ENCODE measurements at regions not wholly inside any gene's neighbourhood (a gene's known extent, or its start where the extent isn't known, plus 50 kb on each side); places are given as distances from the start of the nearest gene placed in this dataset.
"Not testable (repeated sequence)": the region's sequence is repeated elsewhere in the genome, so short reads cannot be mapped to it uniquely, and the experiment has no call there.

- no peak overlapping the region for H3K4me3 ChIP-seq
- H3K4me1 ChIP-seq: no peaks in the 10 kb centered on the region
- no peak overlapping the region for H3K27ac ChIP-seq
- ATAC-seq (no peak), DNase-seq (no peak)
- in situ Hi-C loops (cut with MboI; ENCODE audit: low sequenced_read_pairs in 4 of 4): no loop called here
- no peaks in the 10 kb centered on the region for H3K36me3 ChIP-seq
- intact Hi-C loops (cut with DNase I; ENCODE audit: low total_unique reads): no loop called here
- TF ChIP-seq CTCF (IDR thresholded peaks at IDR 0.05 in 4 of 5, conservative IDR thresholded peaks at IDR 0.05 in 1 of 5) (no peak), POLR2A (IDR thresholded peaks at IDR 0.05) (no peak)
- no peaks in the 10 kb centered on the region for H3K27me3 ChIP-seq
- no peaks in the 10 kb centered on the region for H3K9me3 ChIP-seq
These were observed 156.6 kb upstream of the SEMA3D start for GRCh38 chr7:85343484-85343883.

DNA sequence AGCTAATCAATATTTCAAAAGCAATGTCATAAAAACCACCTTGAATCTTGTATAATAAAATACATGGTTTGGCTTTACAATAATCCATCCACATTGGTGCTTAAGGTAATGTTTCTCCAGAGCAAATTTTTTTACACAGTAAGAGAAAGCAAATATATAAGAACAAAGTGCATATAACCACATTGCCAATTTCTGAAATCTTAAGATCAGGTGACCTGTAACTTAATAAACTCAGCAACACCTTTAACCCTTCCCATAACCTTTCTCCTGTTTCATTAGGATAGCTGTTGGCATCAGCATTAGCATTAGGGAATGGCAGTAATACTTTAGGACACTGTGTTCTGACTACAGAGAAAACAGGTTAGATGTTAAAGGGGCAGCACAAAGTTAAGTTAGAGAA is 155.9 kb upstream of the SEMA3D start:
- Histone ChIP-seq H3K27me3 (no peaks in the 10 kb centered on the region), H3K4me3 (no peak overlapping the region), H3K9me3 (no peaks in the 10 kb centered on the region), H3K27ac (no peak overlapping the region), H3K36me3 (no peaks in the 10 kb centered on the region), H3K4me1 (no peaks in the 10 kb centered on the region)
- no peak for DNase-seq
- in situ Hi-C loops (cut with MboI; ENCODE audit: low sequenced_read_pairs in 4 of 4): no loop called here
- no peak for ATAC-seq
- intact Hi-C loops (cut with DNase I; ENCODE audit: low total_unique reads): no loop called here
- TF ChIP-seq CTCF (IDR thresholded peaks at IDR 0.05 in 4 of 5, conservative IDR thresholded peaks at IDR 0.05 in 1 of 5) (no peak), POLR2A (IDR thresholded peaks at IDR 0.05) (no peak)

DNA sequence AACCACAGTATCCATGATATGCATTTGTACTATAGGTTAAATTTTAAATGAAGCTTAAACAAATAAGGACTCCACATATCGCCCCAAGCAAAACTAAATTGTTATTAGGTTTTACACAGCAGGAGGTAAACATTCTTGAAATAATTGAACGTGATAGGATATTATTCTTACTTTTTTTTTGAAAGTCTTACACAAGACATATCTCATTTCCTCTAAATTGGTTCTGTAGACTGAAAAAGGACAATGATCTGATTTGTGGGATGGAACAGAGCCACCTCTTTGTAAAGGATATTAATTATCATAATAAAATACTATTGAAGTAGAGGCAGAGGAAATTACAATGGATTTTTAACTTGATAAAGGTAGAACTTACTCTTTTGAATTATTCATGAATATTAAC is 155.1 kb upstream of the SEMA3D start:
- ATAC-seq (no peak), DNase-seq (no peak)
- Histone ChIP-seq H3K4me1 (no peaks in the 10 kb centered on the region), H3K27me3 (no peaks in the 10 kb centered on the region), H3K4me3 (no peak overlapping the region), H3K27ac (no peak overlapping the region), H3K9me3 (no peaks in the 10 kb centered on the region), H3K36me3 (no peaks in the 10 kb centered on the region)
- TF ChIP-seq CTCF (IDR thresholded peaks at IDR 0.05 in 4 of 5, conservative IDR thresholded peaks at IDR 0.05 in 1 of 5): no peak
- no peak for TF ChIP-seq POLR2A (IDR thresholded peaks at IDR 0.05)
- intact Hi-C loops (cut with DNase I; ENCODE audit: low total_unique reads) (no loop called here), in situ Hi-C loops (cut with MboI; ENCODE audit: low sequenced_read_pairs in 4 of 4) (no loop called here)

DNA sequence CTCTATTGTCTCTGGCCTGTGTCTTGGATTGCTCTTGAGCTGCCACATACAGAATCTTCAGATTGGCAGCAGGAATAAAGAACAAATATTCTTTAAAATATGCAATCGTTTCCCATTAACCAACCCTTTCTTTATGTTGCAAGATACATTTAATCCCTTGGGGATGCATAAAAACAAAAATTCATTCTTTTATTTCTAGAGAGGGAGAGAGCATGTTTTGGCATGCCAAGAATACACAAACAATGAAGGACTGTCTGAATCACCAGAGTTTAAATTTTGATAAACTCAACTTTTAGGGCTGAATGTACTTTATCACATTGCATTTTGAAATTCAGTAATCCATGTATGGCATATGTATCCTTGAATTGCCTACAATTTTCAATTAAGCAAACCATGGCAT is 154.3 kb upstream of the SEMA3D start:
- intact Hi-C loops (cut with DNase I; ENCODE audit: low total_unique reads) (no loop called here), in situ Hi-C loops (cut with MboI; ENCODE audit: low sequenced_read_pairs in 4 of 4) (no loop called here)
- Histone ChIP-seq H3K4me3 (no peak overlapping the region), H3K27me3 (no peaks in the 10 kb centered on the region), H3K27ac (no peak overlapping the region), H3K9me3 (no peaks in the 10 kb centered on the region), H3K4me1 (no peaks in the 10 kb centered on the region), H3K36me3 (no peaks in the 10 kb centered on the region)
- TF ChIP-seq POLR2A (IDR thresholded peaks at IDR 0.05) (no peak), CTCF (IDR thresholded peaks at IDR 0.05 in 4 of 5, conservative IDR thresholded peaks at IDR 0.05 in 1 of 5) (no peak)
- ATAC-seq: no peak
- DNase-seq: no peak

DNA sequence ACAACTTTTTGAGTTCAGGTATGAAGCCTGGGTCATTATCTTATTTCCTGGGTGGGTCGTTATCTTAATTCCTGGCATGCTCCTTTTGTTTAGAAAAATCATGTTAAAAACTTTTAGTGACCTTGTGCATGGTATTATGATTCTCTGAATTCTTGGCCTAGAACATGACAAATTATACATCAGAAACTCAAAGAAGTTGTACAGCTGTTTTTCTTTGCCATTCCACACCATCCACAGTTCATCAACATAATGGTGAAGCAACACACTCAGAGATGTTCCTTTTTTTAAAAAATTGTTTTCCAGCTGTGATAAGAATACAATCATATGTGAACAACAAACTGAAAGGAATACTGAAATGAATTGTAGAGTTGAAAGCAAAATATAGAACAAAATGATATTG is 149.2 kb upstream of the SEMA3D start:
- intact Hi-C loops (cut with DNase I; ENCODE audit: low total_unique reads): no loop called here
- no peaks in the 10 kb centered on the region for H3K4me1 ChIP-seq

GRCh38 chr7:85335113-85335512 is 148.3 kb upstream of the SEMA3D start:
- in situ Hi-C loops (cut with MboI; ENCODE audit: low sequenced_read_pairs in 4 of 4); intact Hi-C loops (cut with DNase I; ENCODE audit: low total_unique reads); H3K27ac ChIP-seq; H3K4me3 ChIP-seq; ATAC-seq; H3K27me3 ChIP-seq; H3K9me3 ChIP-seq; H3K4me1 ChIP-seq; DNase-seq; H3K36me3 ChIP-seq: not testable (repeated sequence)

More for the DNA sequence above, 149.2 kb upstream of the SEMA3D start:
- DNase-seq (no peak), ATAC-seq (no peak)
- Histone ChIP-seq H3K9me3 (no peaks in the 10 kb centered on the region), H3K27ac (no peak overlapping the region), H3K36me3 (no peaks in the 10 kb centered on the region), H3K27me3 (no peaks in the 10 kb centered on the region), H3K4me3 (no peak overlapping the region)
- no peak for TF ChIP-seq POLR2A (IDR thresholded peaks at IDR 0.05)
- TF ChIP-seq CTCF (IDR thresholded peaks at IDR 0.05 in 4 of 5, conservative IDR thresholded peaks at IDR 0.05 in 1 of 5): no peak
- in situ Hi-C loops (cut with MboI; ENCODE audit: low sequenced_read_pairs in 4 of 4): no loop called here
